ENCODE measurements at regions not wholly inside any gene's neighbourhood (a gene's known extent, or its start where the extent isn't known, plus 50 kb on each side); places are given as distances from the start of the nearest gene placed in this dataset.

DNA sequence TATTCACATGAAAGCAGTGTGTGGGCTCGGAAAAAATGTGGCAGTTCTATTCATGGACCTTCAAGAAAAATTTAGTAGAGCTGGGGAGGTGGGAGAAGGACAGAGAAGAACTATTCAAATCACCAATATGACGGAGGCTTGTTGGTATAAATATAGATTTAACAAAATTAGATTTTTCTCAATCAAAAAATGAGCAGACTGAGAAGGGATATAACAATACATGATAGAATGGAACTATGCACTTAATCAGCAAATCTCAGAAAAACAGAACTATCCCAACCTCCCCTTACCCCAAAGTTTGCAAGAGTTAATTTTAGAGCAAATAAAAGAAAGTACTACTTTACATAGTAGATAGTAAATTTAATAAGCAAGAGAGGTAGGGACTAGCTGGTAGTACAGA lies 194.6 kb upstream of the BCL6 start:
- TF ChIP-seq, protein P1, sequence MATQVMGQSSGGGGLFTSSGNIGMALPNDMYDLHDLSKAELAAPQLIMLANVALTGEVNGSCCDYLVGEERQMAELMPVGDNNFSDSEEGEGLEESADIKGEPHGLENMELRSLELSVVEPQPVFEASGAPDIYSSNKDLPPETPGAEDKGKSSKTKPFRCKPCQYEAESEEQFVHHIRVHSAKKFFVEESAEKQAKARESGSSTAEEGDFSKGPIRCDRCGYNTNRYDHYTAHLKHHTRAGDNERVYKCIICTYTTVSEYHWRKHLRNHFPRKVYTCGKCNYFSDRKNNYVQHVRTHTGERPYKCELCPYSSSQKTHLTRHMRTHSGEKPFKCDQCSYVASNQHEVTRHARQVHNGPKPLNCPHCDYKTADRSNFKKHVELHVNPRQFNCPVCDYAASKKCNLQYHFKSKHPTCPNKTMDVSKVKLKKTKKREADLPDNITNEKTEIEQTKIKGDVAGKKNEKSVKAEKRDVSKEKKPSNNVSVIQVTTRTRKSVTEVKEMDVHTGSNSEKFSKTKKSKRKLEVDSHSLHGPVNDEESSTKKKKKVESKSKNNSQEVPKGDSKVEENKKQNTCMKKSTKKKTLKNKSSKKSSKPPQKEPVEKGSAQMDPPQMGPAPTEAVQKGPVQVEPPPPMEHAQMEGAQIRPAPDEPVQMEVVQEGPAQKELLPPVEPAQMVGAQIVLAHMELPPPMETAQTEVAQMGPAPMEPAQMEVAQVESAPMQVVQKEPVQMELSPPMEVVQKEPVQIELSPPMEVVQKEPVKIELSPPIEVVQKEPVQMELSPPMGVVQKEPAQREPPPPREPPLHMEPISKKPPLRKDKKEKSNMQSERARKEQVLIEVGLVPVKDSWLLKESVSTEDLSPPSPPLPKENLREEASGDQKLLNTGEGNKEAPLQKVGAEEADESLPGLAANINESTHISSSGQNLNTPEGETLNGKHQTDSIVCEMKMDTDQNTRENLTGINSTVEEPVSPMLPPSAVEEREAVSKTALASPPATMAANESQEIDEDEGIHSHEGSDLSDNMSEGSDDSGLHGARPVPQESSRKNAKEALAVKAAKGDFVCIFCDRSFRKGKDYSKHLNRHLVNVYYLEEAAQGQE (IDR thresholded peaks at IDR 0.05; ENCODE audit: insufficient read depth in 1 of 2, low read depth in 2 of 2, low read length in 1 of 2) = no peak
- ATAC-seq (no peak), DNase-seq (ENCODE audit: low read depth, low spot score) (no peak)
- Histone ChIP-seq H3K4me3 (ENCODE audit: low read depth in 2 of 2, low read length in 2 of 2) (no peak overlapping the region), H3K36me3 (ENCODE audit: control insufficient read depth, insufficient read depth, low read length) (no peaks in the 10 kb centered on the region; the same call in 1 of the 2 replicates), H3K27me3 (ENCODE audit: control insufficient read depth, insufficient read depth, low read length) (peaks cover 5% of the 10 kb centered on the region; the same call in 1 of the 2 replicates), H3K4me1 (ENCODE audit: control insufficient read depth, insufficient read depth, low read length) (no peaks in the 10 kb centered on the region), H3K27ac (ENCODE audit: low read length) (no peak overlapping the region), H3K9me3 (ENCODE audit: control insufficient read depth, insufficient read depth, low read depth, low read length) (no peaks in the 10 kb centered on the region)
- in situ Hi-C loops (cut with HindIII; ENCODE audit: low pct_unique_long_range_greater_than_20kb, low sequenced_read_pairs) (no loop called here), intact Hi-C loops (cut with micrococcal nuclease; ENCODE audit: unreplicated experiment) (no loop called here)
- ChIA-PET CTCF (interaction anchor here (1.0 kb wide), 1 partner anchor 199 kb away, joined by 4 read pairs; no protein-coding TSS in a partner anchor), POLR2A (no interaction called here)
- no TSS peak for BruUV-seq (replicated peaks)

DNA sequence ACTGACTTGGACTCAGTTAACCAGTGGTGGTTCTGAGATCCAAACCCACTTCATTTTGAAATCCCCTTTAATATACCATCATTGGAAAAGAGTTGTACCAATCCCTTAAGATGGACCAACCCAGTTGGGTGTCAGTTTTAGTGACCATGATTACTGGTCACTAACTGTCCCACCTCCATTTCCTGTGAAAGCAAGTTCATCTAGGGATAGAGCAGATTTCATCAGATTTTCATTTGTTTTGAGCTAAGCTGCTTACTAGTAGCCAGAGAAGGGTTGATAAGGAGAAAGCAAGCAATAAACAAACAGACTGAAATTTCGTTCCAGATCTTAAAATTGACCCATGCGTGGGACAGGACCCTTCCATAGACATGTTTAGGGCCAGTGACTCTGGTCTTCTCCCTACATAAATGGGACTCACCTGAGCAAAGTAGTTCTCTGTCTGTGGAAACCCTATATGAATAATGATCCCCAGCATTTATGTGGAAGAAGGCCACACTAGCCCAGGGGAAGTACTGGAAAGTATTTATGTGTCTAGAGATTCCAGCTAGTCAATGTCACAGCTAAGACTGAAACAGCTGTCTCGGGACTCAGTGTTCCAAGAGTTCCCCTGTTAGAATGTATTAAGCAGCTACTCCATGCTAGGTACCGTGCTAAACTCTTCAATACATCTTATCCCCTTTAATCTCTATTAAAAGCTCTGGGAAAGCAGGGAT lies 196.0 kb upstream of the BCL6 start:
- no peaks in the 10 kb centered on the region for H3K9me3 ChIP-seq (ENCODE audit: control insufficient read depth, insufficient read depth, low read depth, low read length)
- BruUV-seq (replicated peaks) = no TSS peak
- CTCF ChIA-PET = no interaction called here
- H3K4me1 ChIP-seq (ENCODE audit: control insufficient read depth, insufficient read depth, low read length) = no peaks in the 10 kb centered on the region
- DNase-seq (ENCODE audit: low read depth, low spot score) (no peak), ATAC-seq (no peak)
- in situ Hi-C loops (cut with HindIII; ENCODE audit: low pct_unique_long_range_greater_than_20kb, low sequenced_read_pairs) = no loop called here
- H3K4me3 ChIP-seq (ENCODE audit: low read depth in 2 of 2, low read length in 2 of 2) = no peak overlapping the region
- TF ChIP-seq SIN3A (IDR thresholded peaks at IDR 0.05; ENCODE audit: borderline replicate concordance, insufficient read depth, low read depth, low read length) = no peak
- TF ChIP-seq, protein P1 (IDR thresholded peaks at IDR 0.05; ENCODE audit: insufficient read depth in 1 of 2, low read depth in 2 of 2, low read length in 1 of 2) = no peak
- H3K27ac ChIP-seq (ENCODE audit: low read length) = no peak overlapping the region
- POLR2A ChIA-PET = no interaction called here
- intact Hi-C loops (cut with micrococcal nuclease; ENCODE audit: unreplicated experiment) = no loop called here
- H3K27me3 ChIP-seq (ENCODE audit: control insufficient read depth, insufficient read depth, low read length) = peaks cover 5% of the 10 kb centered on the region; the same call in 1 of the 2 replicates
- no peaks in the 10 kb centered on the region; the same call in 1 of the 2 replicates for H3K36me3 ChIP-seq (ENCODE audit: control insufficient read depth, insufficient read depth, low read length)

DNA sequence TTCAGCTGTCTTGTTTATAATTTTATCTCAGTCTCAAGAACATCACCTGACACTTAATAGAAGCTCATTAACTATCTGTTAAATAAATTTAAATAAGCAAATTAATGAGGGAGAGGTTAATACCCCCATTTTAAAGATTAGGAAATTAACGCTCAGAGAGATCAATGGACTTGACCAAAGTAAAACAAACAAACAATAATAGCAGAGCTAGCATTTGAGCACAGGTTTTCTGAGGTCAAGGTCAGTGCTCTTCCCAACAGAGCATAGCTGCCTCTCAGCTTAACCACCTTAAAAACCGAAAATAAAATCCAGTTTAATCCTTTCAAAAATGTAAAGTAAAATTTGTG lies 196.6 kb upstream of the BCL6 start:
- BruUV-seq (replicated peaks) = no TSS peak
- H3K27ac ChIP-seq (ENCODE audit: low read length) = no peak overlapping the region
- TF ChIP-seq TCF7L2 (IDR thresholded peaks at IDR 0.05; ENCODE audit: low read depth, low read length) = no peak
- TF ChIP-seq, protein P1 (IDR thresholded peaks at IDR 0.05; ENCODE audit: insufficient read depth in 1 of 2, low read depth in 2 of 2, low read length in 1 of 2) = no peak
- no peak for TF ChIP-seq POLR2AphosphoS5 (IDR thresholded peaks at IDR 0.05; ENCODE audit: low read depth, low read length)
- TF ChIP-seq SIN3A (IDR thresholded peaks at IDR 0.05; ENCODE audit: borderline replicate concordance, insufficient read depth, low read depth, low read length) = no peak
- TF ChIP-seq, protein P2, sequence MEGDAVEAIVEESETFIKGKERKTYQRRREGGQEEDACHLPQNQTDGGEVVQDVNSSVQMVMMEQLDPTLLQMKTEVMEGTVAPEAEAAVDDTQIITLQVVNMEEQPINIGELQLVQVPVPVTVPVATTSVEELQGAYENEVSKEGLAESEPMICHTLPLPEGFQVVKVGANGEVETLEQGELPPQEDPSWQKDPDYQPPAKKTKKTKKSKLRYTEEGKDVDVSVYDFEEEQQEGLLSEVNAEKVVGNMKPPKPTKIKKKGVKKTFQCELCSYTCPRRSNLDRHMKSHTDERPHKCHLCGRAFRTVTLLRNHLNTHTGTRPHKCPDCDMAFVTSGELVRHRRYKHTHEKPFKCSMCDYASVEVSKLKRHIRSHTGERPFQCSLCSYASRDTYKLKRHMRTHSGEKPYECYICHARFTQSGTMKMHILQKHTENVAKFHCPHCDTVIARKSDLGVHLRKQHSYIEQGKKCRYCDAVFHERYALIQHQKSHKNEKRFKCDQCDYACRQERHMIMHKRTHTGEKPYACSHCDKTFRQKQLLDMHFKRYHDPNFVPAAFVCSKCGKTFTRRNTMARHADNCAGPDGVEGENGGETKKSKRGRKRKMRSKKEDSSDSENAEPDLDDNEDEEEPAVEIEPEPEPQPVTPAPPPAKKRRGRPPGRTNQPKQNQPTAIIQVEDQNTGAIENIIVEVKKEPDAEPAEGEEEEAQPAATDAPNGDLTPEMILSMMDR (IDR thresholded peaks at IDR 0.05) = no peak
- no peak for DNase-seq (ENCODE audit: low read depth, low spot score)
- H3K9me3 ChIP-seq (ENCODE audit: control insufficient read depth, insufficient read depth, low read depth, low read length) = no peaks in the 10 kb centered on the region
- ChIA-PET POLR2A (no interaction called here), CTCF (no interaction called here)
- in situ Hi-C loops (cut with HindIII; ENCODE audit: low pct_unique_long_range_greater_than_20kb, low sequenced_read_pairs) = no loop called here
- no peaks in the 10 kb centered on the region for H3K4me1 ChIP-seq (ENCODE audit: control insufficient read depth, insufficient read depth, low read length)
- no peak overlapping the region for H3K4me3 ChIP-seq (ENCODE audit: low read depth in 2 of 2, low read length in 2 of 2)
- intact Hi-C loops (cut with micrococcal nuclease; ENCODE audit: unreplicated experiment) = no loop called here
- no peak for ATAC-seq
- peaks cover 5% of the 10 kb centered on the region; the same call in 1 of the 2 replicates for H3K27me3 ChIP-seq (ENCODE audit: control insufficient read depth, insufficient read depth, low read length)
- no peaks in the 10 kb centered on the region; the same call in 1 of the 2 replicates for H3K36me3 ChIP-seq (ENCODE audit: control insufficient read depth, insufficient read depth, low read length)

Measured in Panc1 (cell line).